GM12872 (cell line): ENCODE measurements at regions not wholly inside any gene's neighbourhood (a gene's known extent, or its start where the extent isn't known, plus 50 kb on each side); places are given as distances from the start of the nearest gene placed in this dataset.

Experiments used
- TF ChIP-seq, protein P1 (sequence below): IDR thresholded peaks from 3 replicates; pipeline ENCODE4 v1.5.1; 2011; ENCODE audit warnings: low read depth, mild to moderate bottlenecking, low read length, moderate library complexity; ENCODE audit not compliant: insufficient read depth

DNA sequence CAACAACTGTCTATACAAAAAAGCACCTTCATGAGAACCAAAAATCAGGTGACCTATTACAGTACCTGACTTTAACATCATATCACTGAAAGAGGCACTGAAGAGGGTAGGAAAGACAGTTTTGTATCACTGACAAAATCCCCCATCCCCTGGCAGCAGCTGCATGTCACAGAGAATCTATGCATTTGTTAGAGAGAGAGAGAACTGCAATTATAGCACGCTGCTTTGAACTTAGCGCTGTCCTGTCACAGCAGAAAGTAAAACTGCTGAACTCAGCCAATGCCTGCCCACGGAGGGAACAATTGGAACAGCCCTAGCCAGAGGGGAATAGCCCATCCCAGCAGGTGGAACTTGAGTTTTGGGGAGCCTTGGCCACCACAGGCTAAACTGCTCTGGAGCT lies 75.1 kb upstream of the NOL4 start:
- TF ChIP-seq, protein P1, sequence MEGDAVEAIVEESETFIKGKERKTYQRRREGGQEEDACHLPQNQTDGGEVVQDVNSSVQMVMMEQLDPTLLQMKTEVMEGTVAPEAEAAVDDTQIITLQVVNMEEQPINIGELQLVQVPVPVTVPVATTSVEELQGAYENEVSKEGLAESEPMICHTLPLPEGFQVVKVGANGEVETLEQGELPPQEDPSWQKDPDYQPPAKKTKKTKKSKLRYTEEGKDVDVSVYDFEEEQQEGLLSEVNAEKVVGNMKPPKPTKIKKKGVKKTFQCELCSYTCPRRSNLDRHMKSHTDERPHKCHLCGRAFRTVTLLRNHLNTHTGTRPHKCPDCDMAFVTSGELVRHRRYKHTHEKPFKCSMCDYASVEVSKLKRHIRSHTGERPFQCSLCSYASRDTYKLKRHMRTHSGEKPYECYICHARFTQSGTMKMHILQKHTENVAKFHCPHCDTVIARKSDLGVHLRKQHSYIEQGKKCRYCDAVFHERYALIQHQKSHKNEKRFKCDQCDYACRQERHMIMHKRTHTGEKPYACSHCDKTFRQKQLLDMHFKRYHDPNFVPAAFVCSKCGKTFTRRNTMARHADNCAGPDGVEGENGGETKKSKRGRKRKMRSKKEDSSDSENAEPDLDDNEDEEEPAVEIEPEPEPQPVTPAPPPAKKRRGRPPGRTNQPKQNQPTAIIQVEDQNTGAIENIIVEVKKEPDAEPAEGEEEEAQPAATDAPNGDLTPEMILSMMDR = no peak

DNA sequence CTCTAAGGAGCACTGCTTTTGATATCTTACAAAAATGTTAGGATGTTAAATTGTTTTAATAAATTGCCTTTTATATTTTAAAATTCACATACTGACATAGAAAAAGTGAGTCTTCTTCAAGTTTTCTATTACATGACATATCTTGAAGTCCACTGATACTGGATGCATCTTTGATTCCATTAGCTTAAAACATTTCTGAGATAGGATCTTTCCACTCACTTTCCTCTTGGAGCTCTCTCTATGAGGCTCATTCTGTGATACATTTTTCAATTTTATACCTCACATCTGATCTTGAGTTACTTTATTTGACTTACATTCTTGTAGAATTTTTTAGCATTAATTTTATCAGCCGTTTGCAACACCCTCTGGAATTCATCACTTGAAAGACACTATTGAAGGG lies 86.8 kb upstream of the NOL4 start:
- TF ChIP-seq, protein P1 = no peak

DNA sequence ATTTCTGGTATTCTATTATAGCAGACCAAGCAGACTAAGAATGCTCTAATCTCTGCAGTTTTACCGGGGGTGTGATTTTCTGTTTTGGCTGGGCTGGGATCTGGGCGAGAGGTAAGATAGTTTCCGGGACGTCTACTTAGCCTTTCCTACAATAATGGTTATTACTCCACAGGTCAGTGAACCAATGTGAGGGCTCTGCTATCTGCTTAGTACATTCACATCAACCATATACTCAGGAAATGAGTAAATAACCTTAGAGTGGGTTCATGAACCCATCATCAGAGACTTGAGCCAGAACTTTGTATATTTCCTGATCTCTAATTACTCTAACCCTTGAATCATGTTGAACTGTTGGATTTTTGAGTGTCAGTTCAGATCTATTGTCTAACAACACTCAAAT lies 90.1 kb upstream of the NOL4 start:
- TF ChIP-seq, protein P1 = no peak

DNA sequence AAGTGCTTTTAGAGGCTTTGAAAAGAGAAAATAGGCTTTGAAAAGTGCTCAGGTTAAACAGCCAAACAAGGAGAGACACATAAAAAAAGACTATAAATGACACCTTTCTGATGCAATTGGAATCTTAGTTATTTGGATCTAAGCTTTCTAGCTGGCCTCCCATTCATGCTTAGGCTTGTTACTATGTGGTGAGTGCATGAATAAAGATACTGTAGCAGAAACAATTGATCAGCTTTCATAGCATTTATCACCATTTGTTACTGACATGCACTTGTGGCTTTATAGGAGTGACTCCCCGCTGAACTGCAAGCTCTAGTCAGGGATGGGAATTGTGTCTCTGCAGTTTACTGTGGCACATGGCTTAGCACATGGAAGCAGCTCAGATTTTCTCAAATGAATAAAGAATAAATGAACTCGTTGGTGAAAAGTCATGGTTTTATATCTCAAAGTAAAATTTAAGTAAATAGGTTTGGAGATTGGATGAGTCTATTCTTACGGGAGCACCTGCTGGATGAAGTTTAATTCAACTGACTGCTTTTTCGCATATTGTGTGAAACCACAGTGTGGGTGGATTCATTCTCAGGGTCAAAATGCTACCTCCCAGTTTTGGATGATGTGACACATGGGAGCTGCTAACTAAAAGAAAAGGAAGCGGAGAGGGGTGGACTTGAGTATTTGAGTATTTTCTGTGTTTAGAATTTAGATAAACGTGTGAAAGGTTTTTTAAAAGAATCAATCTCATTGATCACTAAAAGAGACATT lies 91.1 kb upstream of the NOL4 start:
- TF ChIP-seq, protein P1 = no peak

DNA sequence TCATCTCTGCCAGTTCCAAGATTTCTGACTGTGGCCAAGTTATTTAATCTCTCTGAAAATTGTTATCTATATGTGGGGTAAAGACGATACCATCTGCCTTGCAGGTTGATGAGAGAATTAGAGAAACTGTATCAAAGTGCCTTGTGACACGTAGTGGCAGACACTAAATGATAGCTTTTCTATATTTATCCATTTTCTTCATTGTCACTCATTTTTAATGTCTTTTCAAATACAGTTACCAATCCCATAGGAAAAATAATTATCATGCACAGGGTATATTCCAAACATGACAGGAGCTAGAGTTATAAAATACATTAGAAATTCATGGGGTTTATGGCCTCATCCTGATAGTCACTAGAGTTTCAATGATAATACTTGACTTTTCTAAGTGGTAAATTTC lies 95.6 kb upstream of the NOL4 start:
- TF ChIP-seq, protein P1 = no peak

DNA sequence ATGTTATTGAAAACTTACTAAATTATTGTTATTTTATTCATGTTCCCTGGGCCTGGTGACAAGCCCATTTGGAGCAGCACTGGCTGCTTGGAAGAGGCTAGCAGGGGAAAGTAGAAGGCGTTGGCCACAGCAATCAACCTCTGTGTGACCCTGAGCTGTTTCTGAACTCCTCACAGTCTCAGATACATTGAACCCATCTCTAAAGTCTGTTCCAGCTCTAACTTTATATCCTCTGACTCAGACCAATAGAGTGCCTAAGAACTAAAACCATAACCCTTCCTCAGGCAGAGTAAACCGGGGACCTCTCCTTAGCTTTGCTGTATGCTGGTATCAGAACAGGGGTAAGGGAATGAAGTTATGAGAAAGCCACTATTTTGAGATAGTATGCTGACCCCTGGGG lies 96.4 kb upstream of the NOL4 start:
- TF ChIP-seq, protein P1 = no peak

DNA sequence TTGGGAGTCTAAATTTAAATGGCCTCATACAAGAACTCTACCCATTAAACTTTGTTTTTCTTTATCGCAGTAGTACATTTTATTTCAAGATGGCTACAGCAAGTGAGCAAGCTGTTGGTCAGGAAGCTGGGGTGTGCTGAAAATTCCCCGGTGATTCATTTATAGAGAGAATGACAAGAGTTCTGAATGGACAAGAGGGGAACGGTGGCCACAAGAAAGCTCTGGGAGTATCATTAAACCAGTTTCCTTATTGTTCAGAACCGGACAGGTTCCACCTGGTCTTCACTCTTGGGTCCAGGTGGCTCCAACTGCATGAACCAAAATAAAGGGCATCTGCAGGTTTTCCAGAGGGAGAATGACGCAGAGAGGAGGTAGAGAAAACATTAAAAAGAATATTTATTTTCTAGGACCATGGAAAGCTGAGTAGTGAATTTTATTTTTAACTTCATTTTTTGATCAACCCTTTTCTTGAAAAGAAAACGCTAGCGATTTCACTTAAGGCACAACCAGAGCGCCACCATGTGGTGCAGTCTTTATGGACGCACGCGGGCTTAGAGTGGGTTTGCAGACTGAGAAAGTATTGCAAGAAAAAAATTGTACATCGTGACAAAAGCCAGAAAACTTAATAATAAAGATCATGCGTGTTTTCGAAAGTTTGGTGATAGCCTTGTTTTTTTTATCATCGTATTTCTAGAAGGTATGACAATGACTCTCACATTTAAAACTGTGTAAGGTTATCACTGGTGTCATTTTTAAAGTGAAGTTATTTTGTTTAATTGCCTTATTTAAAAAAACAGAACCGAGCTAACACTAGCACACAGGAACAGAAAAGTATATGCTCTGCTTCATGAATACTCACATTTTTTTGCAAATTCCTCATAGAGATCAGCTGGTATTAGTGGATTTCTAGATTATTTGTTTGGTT lies 97.9 kb upstream of the NOL4 start:
- TF ChIP-seq, protein P1 = peak; percentile 78
